Stimulated activated effector memory CD8-positive, alpha-beta T cell treated with anti-CD3 and anti-CD28 coated beads, Interleukin-12 subunit alpha, Interleukin-12 subunit beta, amount 100 ng/mL, for 72 hours (primary cell): ENCODE measurements at regions not wholly inside any gene's neighbourhood (a gene's known extent, or its start where the extent isn't known, plus 50 kb on each side); places are given as distances from the start of the nearest gene placed in this dataset.

Source experiments
- ATAC-seq: fragments of 150-1000 bp; cut with Tn5 transposase; 2 replicates; pipeline ENCODE4 v1.10.0; 2021
- DNase-seq, 2 donors: peaks; one replicate each; pipeline ENCODE4 v3.0.0; 2021 to 2022; ENCODE audit warnings: low spot score in 2 of 2
- H3K27ac Mint-ChIP-seq: one replicate; pipeline ENCODE4 v1.8.0; 2022; ENCODE audit warnings: mild to moderate bottlenecking, mixed read lengths
- H3K36me3 Mint-ChIP-seq: one replicate; pipeline ENCODE4 v1.8.0; 2022; ENCODE audit warnings: mild to moderate bottlenecking, mixed read lengths
- H3K4me1 Mint-ChIP-seq: one replicate; pipeline ENCODE4 v1.8.0; 2022; ENCODE audit warnings: mixed read lengths
- H3K4me3 Mint-ChIP-seq: one replicate; pipeline ENCODE4 v1.8.0; 2022; ENCODE audit warnings: mild to moderate bottlenecking, mixed read lengths
- H3K9me3 Mint-ChIP-seq: one replicate; pipeline ENCODE4 v1.8.0; 2022; ENCODE audit warnings: mixed read lengths

DNA sequence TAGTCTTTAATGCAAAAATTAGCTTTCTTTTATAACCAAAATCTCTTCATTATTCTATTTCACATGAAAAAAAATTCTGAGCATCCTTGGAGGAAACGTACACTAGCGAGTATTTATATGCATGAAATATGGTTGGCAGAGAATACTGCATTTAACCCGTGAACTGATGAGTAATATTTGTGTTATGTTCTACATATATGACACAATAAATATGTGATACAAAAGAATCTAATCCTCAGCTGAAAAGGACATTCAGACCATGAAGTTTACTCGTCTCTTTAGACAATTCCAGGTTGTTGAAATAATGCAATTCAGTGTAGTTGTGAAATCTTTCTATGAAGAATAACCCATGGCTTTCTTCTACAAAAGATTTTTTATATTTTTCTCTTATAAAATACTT, 524.8 kb upstream of the MAN1A1 start:
- Mint-ChIP-seq H3K4me3 (no peak overlapping the region), H3K36me3 (no peaks in the 10 kb centered on the region)
- ATAC-seq = no peak

DNA sequence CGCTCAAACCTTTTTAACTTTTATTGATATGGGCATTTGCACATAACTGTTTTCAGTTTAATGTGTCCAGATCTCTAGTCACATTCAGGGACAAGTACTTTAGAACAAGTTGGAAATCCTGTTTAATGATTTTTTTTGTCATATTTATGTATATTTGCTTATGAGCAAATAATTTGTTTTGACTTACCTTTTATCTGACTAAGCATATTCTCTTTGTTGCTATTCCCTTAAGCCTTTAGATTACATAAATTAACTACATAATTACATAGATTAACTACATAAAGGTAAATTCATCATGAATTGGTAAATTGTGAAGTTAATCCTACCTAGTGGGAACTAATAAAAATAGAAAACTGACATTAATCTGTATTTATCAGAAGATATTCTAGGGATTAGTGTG, 523.5 kb upstream of the MAN1A1 start:
- Mint-ChIP-seq H3K9me3 (no peaks in the 10 kb centered on the region), H3K36me3 (no peaks in the 10 kb centered on the region), H3K4me3 (no peak overlapping the region), H3K4me1 (no peaks in the 10 kb centered on the region), H3K27ac (no peak overlapping the region)
- ATAC-seq (no peak), DNase-seq (no peak)

More for the DNA sequence above, 524.8 kb upstream of the MAN1A1 start:
- Mint-ChIP-seq H3K4me1 (no peaks in the 10 kb centered on the region), H3K9me3 (no peaks in the 10 kb centered on the region), H3K27ac (no peak overlapping the region)
- DNase-seq = no peak

DNA sequence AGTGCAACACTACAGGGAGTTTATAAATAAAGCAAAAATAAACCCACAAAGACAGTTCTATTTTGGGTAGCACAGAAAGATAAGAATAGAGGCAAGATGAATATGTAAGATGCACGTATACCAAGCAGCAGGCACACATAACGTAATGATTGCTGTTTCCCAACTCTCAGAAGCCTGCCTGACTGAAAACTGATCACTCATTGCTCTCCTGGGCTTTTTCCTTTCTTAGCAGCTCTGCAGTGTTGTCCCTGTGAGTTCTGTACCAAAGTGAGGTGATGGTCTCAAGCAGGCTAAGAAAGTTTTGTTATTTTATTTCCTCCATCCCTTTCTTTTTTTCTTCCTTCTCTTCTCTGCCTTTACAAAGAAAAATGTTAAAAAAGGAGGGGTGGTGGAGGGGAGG, 522.0 kb upstream of the MAN1A1 start:
- no peak for ATAC-seq
- no peak overlapping the region for H3K4me3 Mint-ChIP-seq
- no peaks in the 10 kb centered on the region for H3K36me3 Mint-ChIP-seq
- no peak for DNase-seq
- no peak overlapping the region for H3K27ac Mint-ChIP-seq
- no peaks in the 10 kb centered on the region for H3K4me1 Mint-ChIP-seq
- peaks cover 2% of the 10 kb centered on the region for H3K9me3 Mint-ChIP-seq

DNA sequence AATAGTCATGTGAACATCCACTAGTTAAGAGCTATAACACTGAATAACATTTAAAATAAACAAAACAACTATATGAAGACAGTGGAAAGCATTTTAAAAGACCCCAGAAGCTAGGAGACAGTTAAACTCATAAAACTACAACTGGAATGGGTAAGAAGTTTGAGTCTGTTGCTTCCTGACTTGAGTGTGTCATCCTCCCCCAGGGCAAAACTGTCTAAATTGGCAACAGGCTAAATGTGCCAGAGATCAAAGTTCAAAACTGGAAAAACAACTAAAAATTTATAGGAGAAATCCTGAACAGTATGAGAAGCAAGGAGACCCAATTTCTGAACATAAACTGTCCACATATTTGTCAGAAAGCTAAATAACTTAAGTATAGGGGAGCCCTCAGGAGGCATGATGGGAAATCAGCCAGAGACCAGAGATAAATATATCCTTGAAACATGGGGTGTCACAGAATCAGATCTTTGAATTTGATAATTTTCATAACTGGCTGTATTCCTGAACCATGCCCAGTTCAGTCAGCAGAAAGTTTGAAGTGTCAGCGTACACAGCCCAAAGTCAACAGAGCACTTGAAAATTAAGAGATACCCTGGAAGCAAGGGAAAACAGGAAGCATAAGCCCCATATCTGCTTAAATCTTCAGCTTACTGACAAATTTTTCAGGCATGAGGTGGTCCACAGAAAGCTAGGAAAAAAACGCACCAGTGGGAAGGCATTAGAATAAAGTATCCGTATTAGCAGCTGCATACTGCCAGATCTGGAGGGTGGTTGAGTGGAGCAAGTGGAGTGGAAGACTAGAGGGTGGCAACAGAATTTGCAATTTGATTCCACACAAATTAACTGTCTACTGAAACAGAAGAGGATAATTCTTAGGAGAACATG, 516.1 kb upstream of the MAN1A1 start:
- ATAC-seq (no peak), DNase-seq (no peak)
- no peaks in the 10 kb centered on the region for H3K4me1 Mint-ChIP-seq
- H3K27ac Mint-ChIP-seq = no peak overlapping the region
- H3K4me3 Mint-ChIP-seq = no peak overlapping the region
- no peaks in the 10 kb centered on the region for H3K36me3 Mint-ChIP-seq
- peaks cover 8% of the 10 kb centered on the region for H3K9me3 Mint-ChIP-seq

DNA sequence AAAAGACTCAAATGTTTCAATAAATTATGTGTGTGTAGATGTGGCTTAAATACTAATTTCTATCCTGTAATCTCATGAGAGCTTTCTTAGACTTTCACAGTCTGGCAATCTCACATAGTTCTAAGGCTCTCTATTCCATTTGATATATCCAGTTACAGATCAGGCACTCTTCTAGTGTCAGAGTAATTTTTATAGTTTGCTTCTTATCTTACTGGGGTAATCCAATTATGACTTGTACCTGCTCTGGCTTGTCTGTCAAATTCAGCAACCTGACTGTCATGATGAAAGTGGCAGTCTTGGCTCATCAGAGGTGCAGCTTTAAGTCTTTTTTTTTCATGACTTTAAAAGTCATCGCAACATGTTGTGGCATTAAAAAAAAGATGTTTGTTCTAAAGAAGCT, 513.2 kb upstream of the MAN1A1 start:
- ATAC-seq (peak; percentile 60), DNase-seq (no peak)
- Mint-ChIP-seq H3K4me3 (no peak overlapping the region), H3K9me3 (peaks cover 8% of the 10 kb centered on the region), H3K27ac (no peak overlapping the region), H3K36me3 (no peaks in the 10 kb centered on the region), H3K4me1 (no peaks in the 10 kb centered on the region)

DNA sequence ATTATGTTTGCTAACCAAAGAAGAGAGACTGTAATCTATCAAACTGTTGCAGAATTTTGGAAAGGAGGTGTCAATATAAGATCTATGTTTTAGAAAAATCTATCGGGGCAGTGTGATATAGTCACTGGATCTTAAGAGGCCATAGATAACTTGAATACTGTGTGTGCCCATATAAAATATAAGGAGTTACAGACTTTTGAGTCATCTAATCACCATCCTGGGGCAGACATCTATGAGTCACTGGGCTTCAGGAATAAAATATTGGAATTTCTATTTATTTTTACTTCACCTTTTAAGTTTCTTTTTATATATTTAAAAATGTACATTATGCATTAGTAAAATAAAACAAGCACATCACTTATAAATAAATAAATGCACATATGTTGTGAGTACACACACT, 509.3 kb upstream of the MAN1A1 start:
- Mint-ChIP-seq H3K4me1 (peaks cover 10% of the 10 kb centered on the region), H3K4me3 (no peak overlapping the region), H3K27ac (no peak overlapping the region), H3K9me3 (no peaks in the 10 kb centered on the region), H3K36me3 (no peaks in the 10 kb centered on the region)
- ATAC-seq = no peak
- no peak for DNase-seq

DNA sequence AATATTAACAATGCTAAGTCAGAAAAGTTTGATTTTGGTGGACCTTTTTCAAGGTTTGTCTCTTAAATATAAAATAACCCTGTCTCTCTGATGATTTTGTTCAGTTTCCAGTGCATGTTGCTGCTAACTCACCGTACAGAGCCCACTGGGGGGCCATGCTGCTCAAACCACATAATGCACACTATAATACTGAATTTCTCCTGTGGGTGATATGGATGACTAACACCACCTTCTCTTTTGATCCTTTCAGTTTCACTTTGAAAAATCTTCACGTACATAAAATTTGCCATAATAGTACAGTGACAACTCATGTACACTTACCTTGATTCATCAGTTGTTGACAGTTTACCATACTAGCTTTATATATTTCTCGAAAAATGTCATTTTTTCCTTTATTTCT, 506.6 kb upstream of the MAN1A1 start:
- H3K4me1 Mint-ChIP-seq = peaks cover 10% of the 10 kb centered on the region
- peak overlapping the region; percentile 43 for H3K4me3 Mint-ChIP-seq
- peak overlapping the region; percentile 79 for H3K27ac Mint-ChIP-seq
- DNase-seq (no peak), ATAC-seq (peak; percentile 97)
- H3K9me3 Mint-ChIP-seq = no peaks in the 10 kb centered on the region
- H3K36me3 Mint-ChIP-seq = no peaks in the 10 kb centered on the region

DNA sequence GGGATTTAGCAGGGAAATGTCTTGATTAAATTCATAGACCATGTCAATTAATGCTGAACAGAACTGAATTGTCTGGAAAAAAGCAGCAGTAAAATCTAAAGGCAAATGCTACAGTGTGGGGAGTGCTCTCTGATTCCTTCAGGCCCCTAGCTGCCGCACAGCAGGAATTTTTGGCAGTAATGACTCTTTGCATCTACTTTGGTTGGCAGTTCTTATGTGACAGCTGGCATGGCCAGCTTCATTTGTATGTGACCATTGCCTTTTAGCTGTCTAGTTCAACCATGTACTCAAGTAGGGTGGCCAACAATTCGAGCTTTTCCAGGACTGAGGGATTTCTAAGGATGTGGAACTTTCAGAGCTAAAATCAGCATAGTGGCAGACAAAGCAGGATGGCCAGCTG, 499.1 kb upstream of the MAN1A1 start:
- ATAC-seq (no peak), DNase-seq (no peak)
- H3K27ac Mint-ChIP-seq = no peak overlapping the region
- no peaks in the 10 kb centered on the region for H3K36me3 Mint-ChIP-seq
- H3K4me3 Mint-ChIP-seq = no peak overlapping the region
- H3K4me1 Mint-ChIP-seq = no peaks in the 10 kb centered on the region
- no peaks in the 10 kb centered on the region for H3K9me3 Mint-ChIP-seq

DNA sequence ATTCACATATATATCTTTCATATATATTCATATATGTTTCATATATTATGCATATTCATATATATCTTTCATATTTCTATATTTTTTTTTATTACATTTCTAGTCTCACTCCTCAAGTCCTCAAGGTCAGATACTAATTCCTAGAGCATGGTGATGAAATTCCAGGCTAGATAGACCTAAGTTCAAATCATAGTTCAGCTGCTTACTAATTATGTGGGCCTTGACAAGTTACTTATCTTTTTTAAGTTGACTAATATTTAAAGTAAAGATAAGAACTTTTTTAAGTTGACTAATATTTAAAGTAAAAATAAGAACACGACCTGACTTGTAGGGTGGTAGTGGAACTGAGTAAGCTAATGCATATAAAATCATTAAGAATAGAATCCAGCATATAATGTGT, 495.6 kb upstream of the MAN1A1 start:
- peaks cover 5% of the 10 kb centered on the region for H3K9me3 Mint-ChIP-seq
- H3K4me1 Mint-ChIP-seq = no peaks in the 10 kb centered on the region
- H3K36me3 Mint-ChIP-seq = no peaks in the 10 kb centered on the region
- no peak overlapping the region for H3K4me3 Mint-ChIP-seq
- no peak overlapping the region for H3K27ac Mint-ChIP-seq
- DNase-seq = no peak
- no peak for ATAC-seq

DNA sequence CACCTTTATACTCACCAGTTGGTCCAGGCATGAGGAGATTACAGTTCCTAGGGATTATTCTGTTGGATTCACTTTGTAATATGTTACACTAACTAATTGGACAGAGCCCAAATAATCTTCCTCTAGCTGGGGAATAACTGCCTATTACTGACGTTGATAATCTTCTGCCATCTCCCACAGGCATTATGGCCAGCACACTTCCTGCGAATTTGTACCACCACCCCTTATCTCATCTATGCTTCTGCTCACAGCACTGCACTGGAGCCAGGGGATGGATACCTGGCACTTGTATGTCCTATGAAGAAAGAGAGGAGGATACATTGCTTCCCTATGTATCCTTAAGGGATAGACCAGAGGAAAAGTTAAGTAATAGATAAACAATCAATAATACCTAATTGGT, 494.8 kb upstream of the MAN1A1 start:
- DNase-seq (no peak), ATAC-seq (no peak)
- Mint-ChIP-seq H3K4me3 (no peak overlapping the region), H3K4me1 (no peaks in the 10 kb centered on the region), H3K36me3 (no peaks in the 10 kb centered on the region), H3K9me3 (peaks cover 5% of the 10 kb centered on the region), H3K27ac (no peak overlapping the region)

DNA sequence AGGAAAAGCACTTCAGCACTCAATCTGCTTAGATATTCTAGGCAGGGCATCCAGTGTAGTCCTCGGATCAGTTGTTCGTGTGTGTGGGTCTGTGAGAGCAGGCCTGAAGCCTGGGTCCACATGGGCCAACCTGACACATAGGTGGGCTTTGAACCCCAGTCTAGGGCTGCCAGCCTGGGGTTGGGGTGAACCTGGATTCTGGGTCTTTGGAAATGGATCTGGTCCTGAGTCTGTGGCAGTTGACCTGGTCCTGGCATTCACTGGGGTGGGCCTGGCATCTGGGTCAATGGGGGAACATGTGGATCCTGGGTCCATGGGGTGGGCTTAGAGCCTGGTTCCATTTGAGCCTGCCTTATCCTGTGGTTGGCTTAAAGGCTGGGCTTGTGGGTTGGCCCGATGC, 492.6 kb upstream of the MAN1A1 start:
- no peak overlapping the region for H3K4me3 Mint-ChIP-seq
- H3K4me1 Mint-ChIP-seq = no peaks in the 10 kb centered on the region
- no peak for ATAC-seq
- no peaks in the 10 kb centered on the region for H3K36me3 Mint-ChIP-seq
- no peak overlapping the region for H3K27ac Mint-ChIP-seq
- peaks cover 5% of the 10 kb centered on the region for H3K9me3 Mint-ChIP-seq
- DNase-seq = no peak

DNA sequence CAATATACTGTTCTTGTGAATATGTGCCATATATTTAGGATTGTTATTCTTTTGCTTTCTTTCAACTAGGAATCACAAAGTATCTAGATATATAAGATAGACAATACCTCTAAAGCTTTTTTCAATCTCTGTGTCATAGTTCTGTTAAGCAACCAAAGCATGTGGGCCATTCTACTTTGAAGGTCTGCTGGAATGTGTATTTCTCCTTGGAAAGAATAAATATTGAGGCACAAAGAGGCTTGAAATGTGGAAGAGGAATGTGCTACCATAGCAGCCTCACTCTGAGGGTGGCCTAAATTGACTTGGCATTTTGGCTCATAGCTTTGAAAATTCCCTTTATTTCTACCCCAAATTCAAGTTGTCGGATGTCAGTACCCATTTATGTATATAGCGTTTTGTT, 488.5 kb upstream of the MAN1A1 start:
- H3K4me1 Mint-ChIP-seq = no peaks in the 10 kb centered on the region
- ATAC-seq = no peak
- H3K4me3 Mint-ChIP-seq = no peak overlapping the region

DNA sequence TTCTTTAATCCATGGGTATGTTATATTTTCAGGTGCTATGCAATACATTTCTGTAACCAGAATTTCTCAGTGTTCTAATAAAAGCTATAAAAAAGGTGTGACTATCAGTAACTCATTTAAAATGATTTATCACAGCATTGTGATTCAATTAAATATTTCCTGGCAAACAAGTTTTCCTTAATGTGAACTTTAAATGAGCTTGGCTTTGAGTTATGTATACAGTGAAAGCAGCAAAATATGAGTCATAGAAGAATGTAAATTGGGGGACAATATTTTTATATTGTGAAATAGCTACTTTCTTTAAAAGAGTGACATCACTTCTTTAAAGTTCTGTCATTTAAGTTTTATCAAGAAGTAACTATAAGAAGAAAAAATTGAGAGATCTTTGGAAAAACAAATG, 484.9 kb upstream of the MAN1A1 start:
- H3K36me3 Mint-ChIP-seq = no peaks in the 10 kb centered on the region
- H3K27ac Mint-ChIP-seq = no peak overlapping the region
- no peaks in the 10 kb centered on the region for H3K4me1 Mint-ChIP-seq
- no peak overlapping the region for H3K4me3 Mint-ChIP-seq
- H3K9me3 Mint-ChIP-seq = no peaks in the 10 kb centered on the region
- ATAC-seq (no peak), DNase-seq (no peak)

More for the DNA sequence above, 488.5 kb upstream of the MAN1A1 start:
- H3K36me3 Mint-ChIP-seq = no peaks in the 10 kb centered on the region
- peaks cover 5% of the 10 kb centered on the region for H3K9me3 Mint-ChIP-seq
- DNase-seq = no peak
- no peak overlapping the region for H3K27ac Mint-ChIP-seq

DNA sequence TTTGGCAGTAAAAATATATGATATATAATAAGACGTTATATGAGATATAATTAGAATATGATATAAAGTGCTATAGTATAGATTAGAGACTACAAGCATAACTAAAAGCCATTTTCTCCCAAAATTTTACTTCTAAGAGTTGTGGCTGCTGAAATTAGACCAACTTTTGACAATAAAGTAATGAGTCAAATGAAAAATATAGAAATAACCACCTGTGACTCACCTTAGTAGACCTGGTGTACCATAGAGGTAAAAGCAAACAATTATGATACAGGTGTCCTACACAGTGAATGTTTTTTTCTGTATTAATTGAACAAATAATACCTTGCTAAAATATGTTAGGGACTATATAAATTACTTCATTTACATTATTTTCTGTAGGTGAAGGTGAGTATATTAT, 482.9 kb upstream of the MAN1A1 start:
- H3K4me3 Mint-ChIP-seq = no peak overlapping the region
- DNase-seq (no peak), ATAC-seq (no peak)
- H3K9me3 Mint-ChIP-seq = no peaks in the 10 kb centered on the region
- H3K36me3 Mint-ChIP-seq = no peaks in the 10 kb centered on the region
- H3K4me1 Mint-ChIP-seq = no peaks in the 10 kb centered on the region
- H3K27ac Mint-ChIP-seq = no peak overlapping the region

DNA sequence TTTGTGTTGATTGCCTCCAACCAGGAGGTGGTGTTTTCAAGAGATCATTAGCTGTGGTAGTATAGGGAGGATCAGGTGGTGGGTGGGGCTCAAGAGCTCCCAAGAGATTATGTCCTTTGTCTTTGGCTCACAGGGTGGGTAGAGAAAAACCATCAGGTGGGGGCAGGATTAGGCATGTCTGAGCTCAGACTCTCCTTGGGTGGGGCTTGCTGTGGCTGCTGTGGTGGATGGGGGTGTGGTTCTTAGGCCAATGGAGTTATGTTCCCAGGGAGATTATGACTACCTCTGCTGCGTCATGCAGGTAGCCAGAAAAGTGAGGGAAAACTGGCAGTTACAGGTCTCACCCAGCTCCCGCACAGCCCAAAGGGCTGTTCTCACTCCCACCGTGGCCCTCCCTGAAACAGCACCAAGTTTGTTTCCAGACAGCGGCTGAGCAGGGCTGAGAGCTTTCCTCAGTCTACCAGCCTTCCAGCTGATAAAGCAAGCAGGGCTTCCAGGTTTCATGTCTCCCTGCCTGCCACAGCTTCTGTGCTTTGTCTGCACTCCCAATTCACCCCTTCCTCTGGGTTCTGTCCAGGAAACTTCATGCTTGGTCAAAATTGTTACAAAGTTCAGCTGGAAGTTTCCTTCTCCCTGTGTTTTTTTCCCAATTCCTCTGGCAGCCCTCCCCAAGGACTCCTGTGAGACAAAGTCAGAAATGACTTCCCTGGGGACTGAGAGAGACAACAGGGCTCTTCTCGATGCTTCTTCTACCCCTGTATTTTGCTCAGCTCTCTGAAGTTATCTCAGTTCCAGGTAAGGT, 481.1 kb upstream of the MAN1A1 start:
- H3K4me3 Mint-ChIP-seq = no peak overlapping the region
- ATAC-seq = peak; percentile 19
- no peaks in the 10 kb centered on the region for H3K36me3 Mint-ChIP-seq
- no peak overlapping the region for H3K27ac Mint-ChIP-seq
- DNase-seq = no peak
- H3K9me3 Mint-ChIP-seq = no peaks in the 10 kb centered on the region
- H3K4me1 Mint-ChIP-seq = no peaks in the 10 kb centered on the region

DNA sequence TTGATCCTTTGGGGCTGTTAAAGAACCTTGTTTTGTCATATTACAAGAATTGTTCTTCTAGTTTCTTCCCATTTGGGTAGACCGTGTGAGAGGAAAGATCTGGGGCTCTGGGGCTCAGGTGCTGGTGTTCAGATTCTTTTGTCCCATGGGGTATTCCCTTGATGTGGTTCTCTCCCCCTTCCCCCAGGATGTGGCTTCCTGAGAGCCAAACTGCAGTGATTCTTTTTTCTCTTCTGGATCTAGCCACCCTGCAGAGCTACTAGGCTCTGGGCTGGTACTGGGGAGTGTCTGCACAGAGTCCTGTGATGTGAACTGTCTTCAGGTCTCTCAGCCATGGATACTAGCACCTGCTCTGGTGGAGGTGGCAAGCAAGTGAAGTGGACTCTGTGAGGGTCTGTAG, 480.5 kb upstream of the MAN1A1 start:
- H3K36me3 Mint-ChIP-seq = no peaks in the 10 kb centered on the region
- ATAC-seq = no peak

More for the DNA sequence above, 480.5 kb upstream of the MAN1A1 start:
- Mint-ChIP-seq H3K9me3 (no peaks in the 10 kb centered on the region), H3K27ac (no peak overlapping the region), H3K4me1 (no peaks in the 10 kb centered on the region), H3K4me3 (no peak overlapping the region)
- DNase-seq = no peak
